ENCODE measurements at regions not wholly inside any gene's neighbourhood (a gene's known extent, or its start where the extent isn't known, plus 50 kb on each side); places are given as distances from the start of the nearest gene placed in this dataset.

GRCh38 chr6:115770851-115771250 lies 289.8 kb downstream of the FRK start (continued):
- TF ChIP-seq MAFK (IDR thresholded peaks at IDR 0.05; ENCODE audit: low read depth, low read length) (no peak), TAF1 (IDR thresholded peaks at IDR 0.05; ENCODE audit: low read depth, low read length) (no peak)
- TF ChIP-seq, protein P1, sequence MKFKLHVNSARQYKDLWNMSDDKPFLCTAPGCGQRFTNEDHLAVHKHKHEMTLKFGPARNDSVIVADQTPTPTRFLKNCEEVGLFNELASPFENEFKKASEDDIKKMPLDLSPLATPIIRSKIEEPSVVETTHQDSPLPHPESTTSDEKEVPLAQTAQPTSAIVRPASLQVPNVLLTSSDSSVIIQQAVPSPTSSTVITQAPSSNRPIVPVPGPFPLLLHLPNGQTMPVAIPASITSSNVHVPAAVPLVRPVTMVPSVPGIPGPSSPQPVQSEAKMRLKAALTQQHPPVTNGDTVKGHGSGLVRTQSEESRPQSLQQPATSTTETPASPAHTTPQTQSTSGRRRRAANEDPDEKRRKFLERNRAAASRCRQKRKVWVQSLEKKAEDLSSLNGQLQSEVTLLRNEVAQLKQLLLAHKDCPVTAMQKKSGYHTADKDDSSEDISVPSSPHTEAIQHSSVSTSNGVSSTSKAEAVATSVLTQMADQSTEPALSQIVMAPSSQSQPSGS (IDR thresholded peaks at IDR 0.05; ENCODE audit: low read length), result no peak
